OCI-LY7 (cell line): ENCODE measurements at regions not wholly inside any gene's neighbourhood (a gene's known extent, or its start where the extent isn't known, plus 50 kb on each side); places are given as distances from the start of the nearest gene placed in this dataset.

Source experiments
- BruUV-seq: library from RNA; stranded (reverse); fragments of 400-500 nt; replicated peaks from 2 replicates; lab custom pipeline; 2021; lab: Mats Ljungman, UMichigan
- CTCF ChIA-PET: fragments of 300-600 bp; sonication (Branson Sonifier 250); formaldehyde crosslinking; loops from one replicate; lab custom pipeline; 2022; ENCODE audit warnings: antibody characterized with exemption; ENCODE audit not compliant: unreplicated experiment; lab: Charles Lee
- POLR2A ChIA-PET: fragments of 300-600 bp; sonication (Branson Sonifier 250); formaldehyde crosslinking; loops from one replicate; lab custom pipeline; 2022; ENCODE audit warnings: antibody characterized with exemption; lab: Charles Lee
- DNase-seq: peaks from one replicate; pipeline ENCODE4 v3.0.0-alpha.2; 2015; ENCODE audit warnings: low spot score
- H2AFZ ChIP-seq: fragments of 200-600 bp; sonication (generic), shearing (Covaris generic); 2 replicates; pipeline ENCODE4 v1.6.1; 2014; ENCODE audit warnings: mild to moderate bottlenecking, antibody characterized with exemption, low read length, moderate library complexity
- H3K27ac ChIP-seq: fragments of 200-600 bp; sonication (generic); 2 replicates; pipeline ENCODE4 v1.5.1; 2014; ENCODE audit warnings: mixed run types, low read depth, mild to moderate bottlenecking, moderate library complexity, low read length, inconsistent platforms; ENCODE audit not compliant: poor library complexity, severe bottlenecking
- H3K36me3 ChIP-seq: fragments of 200-600 bp; sonication (generic); 2 replicates; pipeline ENCODE4 v1.6.1; 2014; ENCODE audit warnings: mild to moderate bottlenecking, antibody characterized with exemption, low read length, moderate library complexity, mixed read lengths; ENCODE audit not compliant: insufficient read depth
- H3K4me1 ChIP-seq: fragments of 200-600 bp; sonication (generic); 2 replicates; pipeline ENCODE4 v1.5.1; 2014; ENCODE audit warnings: mild to moderate bottlenecking, low read length; ENCODE audit not compliant: insufficient read depth, poor library complexity, severe bottlenecking
- H3K4me2 ChIP-seq: fragments of 200-600 bp; sonication (generic); 2 replicates; pipeline ENCODE4 v1.6.1; 2014; ENCODE audit warnings: mild to moderate bottlenecking, low read length
- H3K4me3 ChIP-seq: fragments of 200-600 bp; sonication (generic); 2 replicates; pipeline ENCODE4 v1.5.1; 2014; ENCODE audit warnings: mild to moderate bottlenecking, low read depth, low read length; ENCODE audit not compliant: poor library complexity, severe bottlenecking
- H3K79me2 ChIP-seq: fragments of 200-600 bp; sonication (generic); 2 replicates; pipeline ENCODE4 v1.6.1; 2016; ENCODE audit warnings: low read depth, mild to moderate bottlenecking, low read length, moderate library complexity, mixed read lengths; ENCODE audit not compliant: insufficient read depth
- H3K9me2 ChIP-seq: fragments of 200-600 bp; sonication (generic); 2 replicates; pipeline ENCODE4 v1.6.1; 2016; ENCODE audit warnings: mild to moderate bottlenecking, low read length, mixed read lengths; ENCODE audit not compliant: insufficient read depth
- H3K9me3 ChIP-seq: fragments of 200-600 bp; sonication (generic); 2 replicates; pipeline ENCODE4 v1.6.1; 2014; ENCODE audit warnings: mild to moderate bottlenecking, mixed run types, low read length, mixed read lengths
- H4K20me1 ChIP-seq: fragments of 200-600 bp; sonication (generic); 2 replicates; pipeline ENCODE4 v1.6.1; 2014; ENCODE audit warnings: mild to moderate bottlenecking, antibody characterized with exemption, low read length, moderate library complexity, mixed read lengths; ENCODE audit not compliant: insufficient read depth
- CTCF ChIP-seq: fragments of 200-600 bp; sonication (generic); conservative IDR thresholded peaks from 2 replicates; pipeline ENCODE4 v1.5.1; 2014; ENCODE audit warnings: mild to moderate bottlenecking, antibody characterized with exemption, low read length, moderate library complexity, mixed read lengths
- EZH2phosphoT487 ChIP-seq: fragments of 200-600 bp; sonication (generic); IDR thresholded peaks from 2 replicates; pipeline ENCODE4 v1.6.1; 2018; ENCODE audit warnings: low read depth, borderline replicate concordance, mild to moderate bottlenecking, mixed run types, antibody characterized with exemption, low read length, moderate library complexity, mixed read lengths
- intact Hi-C: fragments of 100-400 bp; cut with micrococcal nuclease; formaldehyde crosslinking; loops from one replicate; pipeline ENCODE4 v1.10.0; 2022; ENCODE audit not compliant: unreplicated experiment

- no peaks in the 10 kb centered on the region for H3K9me3 ChIP-seq
- intact Hi-C loops: no loop called here
- peaks cover 22% of the 10 kb centered on the region for H3K4me1 ChIP-seq
- CTCF ChIA-PET: no interaction called here
- peak; percentile 63 for TF ChIP-seq CTCF
- no peak for TF ChIP-seq EZH2phosphoT487
- DNase-seq: peak; percentile 19
- POLR2A ChIA-PET: interaction anchor here (0.6 to 1.5 kb wide), 5 partner anchors 11 to 137 kb away, joined by 3 to 5 read pairs (median 3); no protein-coding TSS in a partner anchor
- BruUV-seq: no TSS peak
- H3K9me2 ChIP-seq: no peaks in the 10 kb centered on the region
- no peak overlapping the region for H3K27ac ChIP-seq
- no peak overlapping the region for H3K4me3 ChIP-seq
- H3K79me2 ChIP-seq: no peaks in the 10 kb centered on the region
- no peaks in the 10 kb centered on the region for H3K36me3 ChIP-seq
- no peak overlapping the region for H3K4me2 ChIP-seq
- H2AFZ ChIP-seq: no peak overlapping the region
- no peaks in the 10 kb centered on the region for H4K20me1 ChIP-seq
Observed at GRCh38 chr10:113980408-113981087, 63.1 kb upstream of the ADRB1 start.

GRCh38 chr10:113982296-113982695 lies 61.4 kb upstream of the ADRB1 start:
- CTCF ChIA-PET: interaction anchor here (0.7 to 1.0 kb wide), 3 partner anchors 13 to 25 kb away, joined by 3 read pairs; no protein-coding TSS in a partner anchor
- no peaks in the 10 kb centered on the region for H3K9me2 ChIP-seq
- no peak overlapping the region for H3K4me3 ChIP-seq
- no peak for TF ChIP-seq CTCF
- TF ChIP-seq EZH2phosphoT487: no peak
- H3K4me2 ChIP-seq: peak overlapping the region; percentile 47
- no peaks in the 10 kb centered on the region for H4K20me1 ChIP-seq
- BruUV-seq: no TSS peak
- no peaks in the 10 kb centered on the region for H3K36me3 ChIP-seq
- H3K4me1 ChIP-seq: peaks cover 22% of the 10 kb centered on the region
- intact Hi-C loops: loop anchor here (2.0 kb wide), 1 partner anchor 17 kb away; no protein-coding TSS in a partner anchor
- POLR2A ChIA-PET: interaction anchor here (1.1 to 3.4 kb wide), 8 partner anchors 12 to 64 kb away, joined by 3 to 25 read pairs (median 8); partner anchors contain the start of gene ADRB1
- H3K9me3 ChIP-seq: 0 out of 2 replicates have a peak, but pooled peaks cover 4% of the 10 kb centered on the region
- peak overlapping the region; percentile 83 for H2AFZ ChIP-seq
- no peak for DNase-seq
- no peaks in the 10 kb centered on the region for H3K79me2 ChIP-seq
- H3K27ac ChIP-seq: peak overlapping the region; percentile 37
